IPS-NIHi11 (cell line): ENCODE measurements at regions not wholly inside any gene's neighbourhood (a gene's known extent, or its start where the extent isn't known, plus 50 kb on each side); places are given as distances from the start of the nearest gene placed in this dataset.

ENCODE experiments used
- DNase-seq: peaks from one replicate; pipeline ENCODE4 v3.0.0; 2012; ENCODE audit warnings: mixed read lengths, low spot score

GRCh38 chr3:84877092-84877491 lies 81.7 kb upstream of the CADM2 start:
- DNase-seq: no peak

GRCh38 chr3:84881288-84881687 lies 77.5 kb upstream of the CADM2 start:
- no peak for DNase-seq

- DNase-seq: no peak
These were observed 73.4 kb upstream of the CADM2 start for GRCh38 chr3:84885199-84885882.

- no peak for DNase-seq
These were observed 66.9 kb upstream of the CADM2 start for GRCh38 chr3:84891851-84892250.

- DNase-seq: no peak
These were observed 65.6 kb upstream of the CADM2 start for GRCh38 chr3:84893211-84893610.

GRCh38 chr3:84904212-84904611 lies 54.6 kb upstream of the CADM2 start:
- no peak for DNase-seq

GRCh38 chr3:84904816-84905555 lies 53.8 kb upstream of the CADM2 start:
- peak; percentile 6 for DNase-seq

GRCh38 chr3:84905556-84905920 lies 53.3 kb upstream of the CADM2 start:
- DNase-seq: no peak

GRCh38 chr3:84906065-84906464 lies 52.7 kb upstream of the CADM2 start:
- DNase-seq: no peak
